GM21447 (cell line): ENCODE measurements at regions not wholly inside any gene's neighbourhood (a gene's known extent, or its start where the extent isn't known, plus 50 kb on each side); places are given as distances from the start of the nearest gene placed in this dataset.

ENCODE experiments used
- ATAC-seq: cut with Tn5 transposase; IDR thresholded peaks from one replicate; pipeline ENCODE4 v1.9.1; 2021; ENCODE audit not compliant: unreplicated experiment

DNA sequence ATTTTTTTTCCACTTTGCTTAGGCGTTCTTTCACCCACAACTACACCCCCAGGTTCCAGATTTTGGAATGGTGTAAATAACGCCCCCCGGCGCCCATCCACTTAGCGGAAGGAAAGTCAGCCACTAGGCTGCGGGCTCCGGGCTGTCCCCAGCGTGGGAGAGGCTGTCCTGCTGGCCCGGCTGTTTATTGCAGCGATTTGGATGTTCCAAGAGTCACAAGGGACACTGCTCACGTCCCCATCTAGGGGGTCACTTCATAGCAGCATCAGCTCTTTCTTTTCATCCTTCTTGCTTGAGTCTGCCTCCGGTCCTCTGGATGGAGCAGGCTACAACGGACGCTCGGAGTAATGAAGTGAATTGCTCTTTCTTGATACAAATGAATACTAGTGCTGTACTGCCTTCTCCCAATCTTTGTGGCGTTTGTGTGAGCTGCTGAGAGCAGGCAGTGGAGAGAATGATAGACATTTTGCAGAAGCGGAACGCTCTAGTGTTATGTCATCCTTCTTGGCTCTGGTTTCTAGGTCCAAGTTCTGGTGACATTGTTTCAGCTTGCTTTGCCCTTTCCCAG lies 50.7 kb upstream of the PAIP2B start:
- ATAC-seq: no peak

DNA sequence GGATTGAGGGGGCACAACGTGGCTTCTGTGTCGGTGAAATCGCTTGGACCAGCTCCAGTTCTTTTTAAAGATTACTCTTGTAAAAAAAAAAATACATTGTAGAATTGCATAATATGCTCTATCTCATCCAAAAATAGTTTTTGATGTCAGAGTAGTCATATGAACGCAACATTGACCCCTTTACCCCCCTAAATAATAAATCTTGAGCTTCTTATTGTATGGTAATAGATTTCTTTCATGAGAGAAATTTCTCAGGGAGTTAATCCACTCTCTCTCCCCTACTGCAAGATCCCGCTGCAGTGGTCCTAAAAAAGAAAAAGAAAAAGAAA lies 50.2 kb upstream of the PAIP2B start:
- ATAC-seq: no peak

DNA sequence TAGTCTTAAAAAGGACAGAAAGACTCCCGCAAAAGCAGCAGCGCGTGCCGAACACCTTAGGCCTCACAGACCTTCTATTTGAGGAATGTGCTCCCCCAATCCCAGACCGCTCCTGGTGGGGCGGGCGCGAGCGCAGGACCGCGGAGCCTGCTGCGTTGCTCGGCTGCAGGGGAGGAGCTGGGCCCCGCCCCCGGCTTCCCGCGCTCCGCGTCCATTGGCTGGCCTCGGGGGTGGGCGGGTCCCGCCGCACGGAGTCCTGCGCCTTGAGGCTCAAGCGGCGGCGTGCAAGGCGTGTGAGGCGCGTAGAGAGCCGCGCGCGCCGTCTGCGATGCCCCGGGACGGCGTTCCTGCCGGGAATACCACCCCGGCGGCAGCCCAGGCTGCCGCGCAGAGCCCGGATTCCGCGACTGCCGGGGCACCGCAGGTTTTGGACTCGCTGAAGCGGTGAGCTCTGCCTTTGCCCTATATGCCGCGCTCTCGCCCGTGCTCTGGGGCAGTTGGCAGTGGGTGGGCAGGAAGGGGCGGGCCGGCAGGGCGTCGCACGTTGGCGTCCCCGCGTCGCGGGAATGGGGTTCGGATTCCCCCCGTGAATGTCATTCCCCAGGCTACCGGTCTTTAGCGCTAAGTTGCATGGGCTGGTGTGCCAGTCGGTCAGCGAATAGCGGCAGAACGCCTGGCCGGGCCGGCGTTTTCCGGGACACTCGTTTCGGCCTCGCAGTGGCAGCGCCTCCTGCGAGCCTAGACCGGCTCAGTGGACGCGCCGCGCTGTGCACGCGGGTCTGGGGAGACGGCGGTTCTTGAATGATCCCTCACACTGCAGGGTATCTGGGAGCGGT lies 49.6 kb upstream of the PAIP2B start:
- peak; percentile 95 for ATAC-seq
